ENCODE measurements at regions not wholly inside any gene's neighbourhood (a gene's known extent, or its start where the extent isn't known, plus 50 kb on each side); places are given as distances from the start of the nearest gene placed in this dataset.

- TF ChIP-seq CTCF (IDR thresholded peaks at IDR 0.05 in 8 of 11, conservative IDR thresholded peaks at IDR 0.05 in 3 of 11): no peak
- TF ChIP-seq POLR2A (IDR thresholded peaks at IDR 0.05): no peak
- TF ChIP-seq POLR2AphosphoS5 (IDR thresholded peaks at IDR 0.05): no peak
Observed at GRCh38 chr4:138796761-138797160, 218.8 kb upstream of the NOCT start.
